ENCODE measurements at regions not wholly inside any gene's neighbourhood (a gene's known extent, or its start where the extent isn't known, plus 50 kb on each side); places are given as distances from the start of the nearest gene placed in this dataset.

GRCh38 chr7:84363741-84364140 lies 169.2 kb upstream of the SEMA3A start:
- no peak for DNase-seq (ENCODE audit: low spot score in 2 of 2)
- Histone ChIP-seq H3K4me1 (no peaks in the 10 kb centered on the region), H3K36me3 (no peaks in the 10 kb centered on the region), H3K27me3 (no peaks in the 10 kb centered on the region), H3K9me3 (no peaks in the 10 kb centered on the region), H3K27ac (no peak overlapping the region), H3K4me3 (no peak overlapping the region)
- TF ChIP-seq POLR2A (IDR thresholded peaks at IDR 0.05) (no peak), CTCF (IDR thresholded peaks at IDR 0.05) (no peak)

DNA sequence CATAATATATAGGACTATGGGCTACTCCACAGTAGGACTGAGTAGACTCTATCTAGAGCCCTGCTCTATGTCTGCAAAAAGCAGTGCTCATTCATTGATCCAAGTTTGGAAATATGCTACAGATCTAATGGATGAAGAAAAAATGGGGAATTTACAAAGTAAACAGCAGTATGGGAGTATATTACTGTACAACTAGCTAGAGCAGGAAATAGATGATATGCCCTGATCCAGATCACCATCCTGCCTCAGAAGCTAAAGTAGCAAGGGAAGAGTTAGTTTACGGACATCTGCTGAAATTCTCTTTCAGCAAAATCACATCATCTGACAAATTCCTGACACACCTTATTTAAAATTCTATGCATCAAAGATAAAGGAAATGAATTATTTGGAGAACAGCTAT lies 168.2 kb upstream of the SEMA3A start:
- DNase-seq (ENCODE audit: low spot score in 2 of 2) = no peak
- Histone ChIP-seq H3K4me1 (no peaks in the 10 kb centered on the region), H3K9me3 (no peaks in the 10 kb centered on the region), H3K4me3 (no peak overlapping the region), H3K27ac (no peak overlapping the region), H3K27me3 (no peaks in the 10 kb centered on the region), H3K36me3 (no peaks in the 10 kb centered on the region)
- 92% methylated on average over 1 of the region's 1 CpG for WGBS
- no peak for TF ChIP-seq POLR2AphosphoS5 (IDR thresholded peaks at IDR 0.05)
- no peak for TF ChIP-seq POLR2A (IDR thresholded peaks at IDR 0.05)
- no peak for TF ChIP-seq CTCF (IDR thresholded peaks at IDR 0.05)
- TF ChIP-seq EP300 (IDR thresholded peaks at IDR 0.05) = no peak

DNA sequence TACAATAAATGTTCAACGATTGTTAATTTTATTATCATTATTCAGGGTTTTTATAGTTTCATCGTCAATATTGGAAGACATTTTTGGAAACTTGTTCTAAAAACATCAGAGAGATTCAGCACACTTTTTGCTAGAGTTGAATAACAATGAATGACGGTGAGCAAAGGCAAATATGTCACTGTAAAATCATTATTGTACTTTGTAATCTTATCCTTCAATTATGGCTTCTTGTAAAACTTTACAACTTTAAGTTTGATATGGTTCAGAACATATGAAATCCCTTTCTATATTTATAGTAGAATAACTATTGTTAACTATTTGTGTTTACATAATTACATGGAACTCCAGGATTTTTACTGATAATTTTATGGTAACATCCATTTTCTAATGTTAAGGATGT lies 167.8 kb upstream of the SEMA3A start:
- no peak overlapping the region for H3K4me3 ChIP-seq
- no peaks in the 10 kb centered on the region for H3K27me3 ChIP-seq
- no peak overlapping the region for H3K27ac ChIP-seq
- TF ChIP-seq CTCF (IDR thresholded peaks at IDR 0.05) (no peak), POLR2A (IDR thresholded peaks at IDR 0.05) (no peak), EP300 (IDR thresholded peaks at IDR 0.05) (no peak), POLR2AphosphoS5 (IDR thresholded peaks at IDR 0.05) (no peak)
- no peak for DNase-seq (ENCODE audit: low spot score in 2 of 2)
- H3K9me3 ChIP-seq = no peaks in the 10 kb centered on the region
- no peaks in the 10 kb centered on the region for H3K36me3 ChIP-seq
- H3K4me1 ChIP-seq = no peaks in the 10 kb centered on the region
- 94% methylated on average over 3 of the region's 3 CpGs for WGBS

DNA sequence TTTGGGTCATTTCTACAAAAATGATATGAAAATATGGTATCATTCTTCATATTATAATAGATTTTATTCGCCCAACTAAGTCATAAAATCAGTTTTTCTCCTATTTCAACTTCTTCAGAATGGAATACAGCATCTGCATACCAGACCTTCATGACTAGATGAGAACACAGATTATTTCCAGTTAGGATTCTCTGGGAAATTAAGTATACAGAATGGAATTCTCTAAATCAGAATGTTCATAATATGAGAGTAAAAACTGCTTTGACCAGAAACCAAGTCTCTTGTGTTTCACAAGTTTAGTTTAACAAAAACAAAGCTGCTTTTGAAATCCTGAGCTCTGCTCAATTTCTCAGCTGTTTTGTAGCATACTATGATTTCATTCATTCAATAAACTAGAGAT lies 160.3 kb upstream of the SEMA3A start:
- TF ChIP-seq POLR2A (IDR thresholded peaks at IDR 0.05) (no peak), POLR2AphosphoS5 (IDR thresholded peaks at IDR 0.05) (no peak), CTCF (IDR thresholded peaks at IDR 0.05) (no peak), EP300 (IDR thresholded peaks at IDR 0.05) (no peak)
- Histone ChIP-seq H3K27me3 (no peaks in the 10 kb centered on the region), H3K4me1 (no peaks in the 10 kb centered on the region), H3K4me3 (no peak overlapping the region), H3K27ac (no peak overlapping the region), H3K9me3 (no peaks in the 10 kb centered on the region), H3K36me3 (no peaks in the 10 kb centered on the region)
- 54% methylated on average over 1 of the region's 1 CpG for WGBS
- DNase-seq (ENCODE audit: low spot score in 2 of 2) = no peak

- Histone ChIP-seq H3K36me3 (no peaks in the 10 kb centered on the region), H3K27ac (no peak overlapping the region), H3K4me1 (no peaks in the 10 kb centered on the region), H3K4me3 (no peak overlapping the region), H3K27me3 (no peaks in the 10 kb centered on the region), H3K9me3 (no peaks in the 10 kb centered on the region)
- no peak for TF ChIP-seq POLR2AphosphoS5 (IDR thresholded peaks at IDR 0.05)
- no peak for TF ChIP-seq EP300 (IDR thresholded peaks at IDR 0.05)
- TF ChIP-seq CTCF (IDR thresholded peaks at IDR 0.05) = no peak
- TF ChIP-seq POLR2A (IDR thresholded peaks at IDR 0.05) = no peak
- DNase-seq (ENCODE audit: low spot score in 2 of 2) = no peak
Observed at GRCh38 chr7:84354030-84354429, 159.4 kb upstream of the SEMA3A start.
